Glutamatergic neuron (in vitro differentiated cells): ENCODE measurements at regions not wholly inside any gene's neighbourhood (a gene's known extent, or its start where the extent isn't known, plus 50 kb on each side); places are given as distances from the start of the nearest gene placed in this dataset.

Experiments
- DNase-seq: peaks from one replicate; pipeline ENCODE4 v3.0.0; 2022
- H3K27ac Mint-ChIP-seq: one replicate; pipeline ENCODE4 v1.8.0; 2020; ENCODE audit warnings: mild to moderate bottlenecking, mixed read lengths, inconsistent platforms; ENCODE audit not compliant: unreplicated experiment
- H3K27me3 Mint-ChIP-seq: one replicate; pipeline ENCODE4 v1.8.0; 2020; ENCODE audit warnings: mild to moderate bottlenecking, moderate library complexity, mixed read lengths, inconsistent platforms; ENCODE audit not compliant: unreplicated experiment
- H3K36me3 Mint-ChIP-seq: one replicate; pipeline ENCODE4 v1.8.0; 2020; ENCODE audit warnings: mild to moderate bottlenecking, mixed read lengths, inconsistent platforms; ENCODE audit not compliant: unreplicated experiment
- H3K4me1 Mint-ChIP-seq: one replicate; pipeline ENCODE4 v1.8.0; 2020; ENCODE audit warnings: mild to moderate bottlenecking, low read depth, mixed read lengths, inconsistent platforms; ENCODE audit not compliant: unreplicated experiment
- H3K4me3 Mint-ChIP-seq: one replicate; pipeline ENCODE4 v1.8.0; 2020; ENCODE audit warnings: mild to moderate bottlenecking, mixed read lengths, inconsistent platforms; ENCODE audit not compliant: unreplicated experiment
- H3K9me3 Mint-ChIP-seq: one replicate; pipeline ENCODE4 v1.8.0; 2020; ENCODE audit warnings: mild to moderate bottlenecking, moderate library complexity, mixed read lengths, inconsistent platforms; ENCODE audit not compliant: unreplicated experiment
- TF ChIP-seq, protein P1 (sequence below): fragments of 200-600 bp; sonication (generic); IDR thresholded peaks from one replicate; pipeline ENCODE4 v1.5.0; 2021; ENCODE audit not compliant: partially characterized antibody, unreplicated experiment

DNA sequence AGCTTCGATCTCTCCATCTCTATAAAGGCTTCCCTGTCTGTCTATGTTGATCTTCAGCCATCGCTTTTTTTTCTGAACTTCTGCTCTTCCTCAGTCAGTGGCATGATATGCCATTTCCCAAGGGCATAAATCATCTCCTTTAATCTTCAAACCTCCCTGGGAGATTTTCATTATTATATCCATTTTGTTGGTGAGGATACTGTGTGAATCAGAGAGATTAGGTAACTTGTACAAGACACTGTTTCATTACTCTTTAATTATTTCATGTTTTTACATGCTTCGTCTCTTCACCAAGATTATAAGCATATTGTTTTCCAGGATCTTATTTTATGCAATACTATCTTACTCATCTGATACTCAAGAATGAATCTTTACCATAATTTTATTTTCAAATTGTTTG, 124.8 kb upstream of the ATP11B start:
- Mint-ChIP-seq H3K4me3 (no peak overlapping the region), H3K4me1 (no peaks in the 10 kb centered on the region)

GRCh38 chr3:182668974-182669373, 124.3 kb upstream of the ATP11B start:
- no peaks in the 10 kb centered on the region for H3K27me3 Mint-ChIP-seq
- peaks cover 2% of the 10 kb centered on the region for H3K9me3 Mint-ChIP-seq
- H3K27ac Mint-ChIP-seq = no peak overlapping the region
- no peaks in the 10 kb centered on the region for H3K4me1 Mint-ChIP-seq
- H3K4me3 Mint-ChIP-seq = no peak overlapping the region
- no peak for DNase-seq
- no peaks in the 10 kb centered on the region for H3K36me3 Mint-ChIP-seq
- TF ChIP-seq, protein P1, sequence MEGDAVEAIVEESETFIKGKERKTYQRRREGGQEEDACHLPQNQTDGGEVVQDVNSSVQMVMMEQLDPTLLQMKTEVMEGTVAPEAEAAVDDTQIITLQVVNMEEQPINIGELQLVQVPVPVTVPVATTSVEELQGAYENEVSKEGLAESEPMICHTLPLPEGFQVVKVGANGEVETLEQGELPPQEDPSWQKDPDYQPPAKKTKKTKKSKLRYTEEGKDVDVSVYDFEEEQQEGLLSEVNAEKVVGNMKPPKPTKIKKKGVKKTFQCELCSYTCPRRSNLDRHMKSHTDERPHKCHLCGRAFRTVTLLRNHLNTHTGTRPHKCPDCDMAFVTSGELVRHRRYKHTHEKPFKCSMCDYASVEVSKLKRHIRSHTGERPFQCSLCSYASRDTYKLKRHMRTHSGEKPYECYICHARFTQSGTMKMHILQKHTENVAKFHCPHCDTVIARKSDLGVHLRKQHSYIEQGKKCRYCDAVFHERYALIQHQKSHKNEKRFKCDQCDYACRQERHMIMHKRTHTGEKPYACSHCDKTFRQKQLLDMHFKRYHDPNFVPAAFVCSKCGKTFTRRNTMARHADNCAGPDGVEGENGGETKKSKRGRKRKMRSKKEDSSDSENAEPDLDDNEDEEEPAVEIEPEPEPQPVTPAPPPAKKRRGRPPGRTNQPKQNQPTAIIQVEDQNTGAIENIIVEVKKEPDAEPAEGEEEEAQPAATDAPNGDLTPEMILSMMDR = no peak

More for the DNA sequence above, 124.8 kb upstream of the ATP11B start:
- DNase-seq = no peak
- H3K27ac Mint-ChIP-seq = no peak overlapping the region
- H3K36me3 Mint-ChIP-seq = no peaks in the 10 kb centered on the region
- TF ChIP-seq, protein P1 = no peak
- no peaks in the 10 kb centered on the region for H3K27me3 Mint-ChIP-seq
- peaks cover 2% of the 10 kb centered on the region for H3K9me3 Mint-ChIP-seq

DNA sequence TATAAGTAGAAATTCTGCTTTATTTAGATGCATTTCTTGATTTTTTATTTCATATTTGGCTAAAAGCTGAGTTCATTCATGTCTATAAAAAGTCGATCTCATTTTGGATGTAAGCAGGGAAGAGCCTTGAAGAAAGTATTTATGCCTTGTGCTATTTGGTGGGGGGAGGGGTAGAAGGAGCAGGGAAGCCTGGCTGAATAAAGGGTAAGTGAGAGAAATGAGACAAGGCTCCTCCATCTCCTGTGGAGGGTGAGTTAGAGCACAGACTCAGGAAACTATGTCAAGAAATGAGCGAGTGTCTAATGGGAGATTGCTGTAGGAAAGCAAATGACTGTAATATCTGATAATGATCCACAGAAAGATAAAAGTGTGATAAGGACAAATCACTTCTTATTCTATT, 121.8 kb upstream of the ATP11B start:
- Mint-ChIP-seq H3K27me3 (no peaks in the 10 kb centered on the region), H3K36me3 (no peaks in the 10 kb centered on the region), H3K27ac (no peak overlapping the region), H3K9me3 (peaks cover 2% of the 10 kb centered on the region), H3K4me3 (no peak overlapping the region), H3K4me1 (no peaks in the 10 kb centered on the region)
- TF ChIP-seq, protein P1 = no peak
- DNase-seq = no peak

DNA sequence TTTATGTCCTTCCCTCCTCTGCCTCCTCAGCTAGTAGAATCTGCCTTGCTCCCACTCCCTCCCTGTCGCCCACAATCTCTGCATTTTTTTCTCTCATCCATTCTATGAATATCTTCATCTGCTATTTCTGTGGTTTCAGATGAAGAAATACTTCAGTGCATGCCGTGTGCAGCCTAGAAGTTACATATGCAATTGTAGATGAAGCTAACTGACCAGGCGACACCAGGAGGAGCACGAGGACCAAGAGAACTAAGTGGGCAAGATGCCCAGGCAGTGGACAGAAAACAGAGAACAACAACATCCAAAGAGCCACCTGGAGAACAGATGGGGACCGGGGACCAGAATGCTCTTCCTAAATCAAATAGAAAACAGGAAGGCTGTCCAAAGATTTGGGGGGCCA, 121.4 kb upstream of the ATP11B start:
- H3K9me3 Mint-ChIP-seq = peaks cover 2% of the 10 kb centered on the region
- TF ChIP-seq, protein P1 = no peak
- no peaks in the 10 kb centered on the region for H3K4me1 Mint-ChIP-seq
- DNase-seq = no peak
- H3K27ac Mint-ChIP-seq = no peak overlapping the region
- no peaks in the 10 kb centered on the region for H3K27me3 Mint-ChIP-seq
- H3K36me3 Mint-ChIP-seq = no peaks in the 10 kb centered on the region
- H3K4me3 Mint-ChIP-seq = no peak overlapping the region

DNA sequence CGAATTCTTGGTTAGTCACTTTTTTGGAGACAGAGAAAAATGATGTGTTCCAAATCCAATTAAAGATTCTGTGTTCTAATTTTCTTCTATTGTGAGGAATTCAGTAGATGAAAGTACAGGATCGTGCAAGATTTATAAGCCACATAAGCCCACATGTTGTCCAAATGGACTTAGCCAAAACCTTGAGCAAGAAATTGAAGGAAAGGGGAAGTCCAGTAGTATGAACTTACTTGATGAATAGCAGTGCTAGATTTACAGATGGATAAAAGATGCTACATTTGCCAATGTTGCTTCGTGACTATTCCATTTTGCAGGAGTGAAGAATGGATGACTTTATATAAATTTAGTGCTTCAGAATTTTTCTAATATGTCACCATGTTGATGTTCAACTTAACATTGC, 120.0 kb upstream of the ATP11B start:
- Mint-ChIP-seq H3K9me3 (peaks cover 2% of the 10 kb centered on the region), H3K36me3 (no peaks in the 10 kb centered on the region), H3K27me3 (no peaks in the 10 kb centered on the region), H3K4me3 (no peak overlapping the region), H3K27ac (no peak overlapping the region), H3K4me1 (no peaks in the 10 kb centered on the region)
- TF ChIP-seq, protein P1 = no peak
- DNase-seq = no peak
